VCaP (cell line): ENCODE measurements at regions not wholly inside any gene's neighbourhood (a gene's known extent, or its start where the extent isn't known, plus 50 kb on each side); places are given as distances from the start of the nearest gene placed in this dataset.

Experiments
- H3K27ac ChIP-seq: fragments of 450-650 bp; 2 replicates; pipeline ENCODE4 v1.5.1; 2017
- CTCF ChIP-seq: fragments of 450-650 bp; conservative IDR thresholded peaks from 2 replicates; pipeline ENCODE4 v1.5.1; 2017; ENCODE audit warnings: mild to moderate bottlenecking, moderate library complexity

GRCh38 chrX:45758319-45758718 is 557.6 kb upstream of the DIPK2B start:
- TF ChIP-seq CTCF, result no peak
- no peak overlapping the region for H3K27ac ChIP-seq

GRCh38 chrX:45757272-45757671 is 556.6 kb upstream of the DIPK2B start:
- no peak for TF ChIP-seq CTCF
- H3K27ac ChIP-seq, result no peak overlapping the region

GRCh38 chrX:45756557-45756956 is 555.9 kb upstream of the DIPK2B start:
- peak overlapping the region; percentile 47 for H3K27ac ChIP-seq
- TF ChIP-seq CTCF, result no peak

GRCh38 chrX:45755703-45756102 is 555.0 kb upstream of the DIPK2B start:
- no peak for TF ChIP-seq CTCF
- H3K27ac ChIP-seq, result peak overlapping the region; percentile 47

- TF ChIP-seq CTCF, result no peak
- no peak overlapping the region for H3K27ac ChIP-seq
Observed at GRCh38 chrX:45751156-45751555, 550.5 kb upstream of the DIPK2B start.

GRCh38 chrX:45750639-45751038 is 550.0 kb upstream of the DIPK2B start:
- no peak overlapping the region for H3K27ac ChIP-seq
- TF ChIP-seq CTCF, result no peak

- no peak overlapping the region for H3K27ac ChIP-seq
- TF ChIP-seq CTCF, result peak; percentile 63
Observed at GRCh38 chrX:45749375-45749774, 548.7 kb upstream of the DIPK2B start.

- no peak overlapping the region for H3K27ac ChIP-seq
- no peak for TF ChIP-seq CTCF
Observed at GRCh38 chrX:45748369-45748774, 547.7 kb upstream of the DIPK2B start.
